ENCODE measurements at regions not wholly inside any gene's neighbourhood (a gene's known extent, or its start where the extent isn't known, plus 50 kb on each side); places are given as distances from the start of the nearest gene placed in this dataset.
A peak's percentile ranks its signal among the peaks of the same experiment; 100 is the strongest.

DNA sequence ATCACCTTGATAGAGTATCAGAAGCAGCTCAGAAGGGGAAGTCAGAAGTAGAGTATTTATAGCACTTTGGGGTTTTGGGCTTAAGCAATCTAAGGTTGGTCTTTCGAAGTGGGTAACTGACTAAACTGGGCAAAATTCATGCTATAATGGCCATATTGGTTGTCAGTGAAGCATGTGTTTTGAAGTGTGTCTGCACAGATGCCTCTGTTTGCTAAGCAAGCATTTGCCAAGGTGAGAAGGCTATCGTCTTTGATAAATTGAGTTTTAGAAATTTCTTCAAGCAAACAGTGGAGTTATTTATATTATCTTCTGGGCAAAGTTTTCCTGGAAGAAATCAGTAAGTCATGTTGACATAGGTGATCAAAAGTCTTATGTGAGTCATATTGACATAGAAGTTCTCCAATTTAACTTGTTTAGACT is 412.8 kb upstream of the TGFBR2 start:
- H3K4me3 Mint-ChIP-seq (ENCODE audit: unreplicated experiment) = no peak overlapping the region
- no peaks in the 10 kb centered on the region for H3K36me3 Mint-ChIP-seq (ENCODE audit: low read depth, unreplicated experiment)
- TF ChIP-seq, protein P1, sequence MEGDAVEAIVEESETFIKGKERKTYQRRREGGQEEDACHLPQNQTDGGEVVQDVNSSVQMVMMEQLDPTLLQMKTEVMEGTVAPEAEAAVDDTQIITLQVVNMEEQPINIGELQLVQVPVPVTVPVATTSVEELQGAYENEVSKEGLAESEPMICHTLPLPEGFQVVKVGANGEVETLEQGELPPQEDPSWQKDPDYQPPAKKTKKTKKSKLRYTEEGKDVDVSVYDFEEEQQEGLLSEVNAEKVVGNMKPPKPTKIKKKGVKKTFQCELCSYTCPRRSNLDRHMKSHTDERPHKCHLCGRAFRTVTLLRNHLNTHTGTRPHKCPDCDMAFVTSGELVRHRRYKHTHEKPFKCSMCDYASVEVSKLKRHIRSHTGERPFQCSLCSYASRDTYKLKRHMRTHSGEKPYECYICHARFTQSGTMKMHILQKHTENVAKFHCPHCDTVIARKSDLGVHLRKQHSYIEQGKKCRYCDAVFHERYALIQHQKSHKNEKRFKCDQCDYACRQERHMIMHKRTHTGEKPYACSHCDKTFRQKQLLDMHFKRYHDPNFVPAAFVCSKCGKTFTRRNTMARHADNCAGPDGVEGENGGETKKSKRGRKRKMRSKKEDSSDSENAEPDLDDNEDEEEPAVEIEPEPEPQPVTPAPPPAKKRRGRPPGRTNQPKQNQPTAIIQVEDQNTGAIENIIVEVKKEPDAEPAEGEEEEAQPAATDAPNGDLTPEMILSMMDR (IDR thresholded peaks at IDR 0.05; ENCODE audit: unreplicated experiment) = no peak
- DNase-seq (ENCODE audit: low spot score) = no peak
- no peak overlapping the region for H3K27ac Mint-ChIP-seq (ENCODE audit: unreplicated experiment)
- H3K27me3 Mint-ChIP-seq (ENCODE audit: unreplicated experiment) = peaks cover 1% of the 10 kb centered on the region
- H3K9me3 Mint-ChIP-seq (ENCODE audit: unreplicated experiment) = no peaks in the 10 kb centered on the region
- H3K4me1 Mint-ChIP-seq (ENCODE audit: unreplicated experiment) = peaks cover 16% of the 10 kb centered on the region

DNA sequence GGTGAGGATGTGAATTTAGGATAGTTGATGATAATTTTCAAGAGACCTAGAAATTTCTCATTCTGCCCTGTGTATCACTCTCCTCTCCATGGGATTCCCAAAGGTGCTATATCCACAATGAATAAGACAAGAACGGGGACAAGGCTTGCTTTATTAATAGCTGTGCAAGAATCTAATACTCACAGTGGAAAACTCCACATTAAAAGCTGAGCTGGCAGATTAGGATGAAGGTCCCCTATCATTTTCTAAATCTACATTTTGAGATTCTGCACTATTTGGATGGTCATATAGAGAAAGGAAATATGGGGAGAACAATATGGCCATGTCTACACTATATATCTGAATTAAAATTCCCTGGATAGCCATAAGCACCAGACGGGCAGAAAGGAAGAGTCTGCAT is 411.0 kb upstream of the TGFBR2 start:
- TF ChIP-seq, protein P1 (IDR thresholded peaks at IDR 0.05; ENCODE audit: unreplicated experiment) = no peak
- Mint-ChIP-seq H3K4me1 (ENCODE audit: unreplicated experiment) (peaks cover 19% of the 10 kb centered on the region), H3K27ac (ENCODE audit: unreplicated experiment) (no peak overlapping the region), H3K9me3 (ENCODE audit: unreplicated experiment) (no peaks in the 10 kb centered on the region), H3K27me3 (ENCODE audit: unreplicated experiment) (peaks cover 1% of the 10 kb centered on the region), H3K4me3 (ENCODE audit: unreplicated experiment) (no peak overlapping the region), H3K36me3 (ENCODE audit: low read depth, unreplicated experiment) (no peaks in the 10 kb centered on the region)
- DNase-seq (ENCODE audit: low spot score) = no peak

GRCh38 chr3:30198162-30198561 is 408.2 kb upstream of the TGFBR2 start:
- Mint-ChIP-seq H3K4me3 (ENCODE audit: unreplicated experiment) (no peak overlapping the region), H3K36me3 (ENCODE audit: low read depth, unreplicated experiment) (no peaks in the 10 kb centered on the region), H3K27ac (ENCODE audit: unreplicated experiment) (no peak overlapping the region), H3K9me3 (ENCODE audit: unreplicated experiment) (no peaks in the 10 kb centered on the region), H3K27me3 (ENCODE audit: unreplicated experiment) (peaks cover 1% of the 10 kb centered on the region), H3K4me1 (ENCODE audit: unreplicated experiment) (peaks cover 24% of the 10 kb centered on the region)
- TF ChIP-seq, protein P1 (IDR thresholded peaks at IDR 0.05; ENCODE audit: unreplicated experiment) = no peak
- no peak for DNase-seq (ENCODE audit: low spot score)

DNA sequence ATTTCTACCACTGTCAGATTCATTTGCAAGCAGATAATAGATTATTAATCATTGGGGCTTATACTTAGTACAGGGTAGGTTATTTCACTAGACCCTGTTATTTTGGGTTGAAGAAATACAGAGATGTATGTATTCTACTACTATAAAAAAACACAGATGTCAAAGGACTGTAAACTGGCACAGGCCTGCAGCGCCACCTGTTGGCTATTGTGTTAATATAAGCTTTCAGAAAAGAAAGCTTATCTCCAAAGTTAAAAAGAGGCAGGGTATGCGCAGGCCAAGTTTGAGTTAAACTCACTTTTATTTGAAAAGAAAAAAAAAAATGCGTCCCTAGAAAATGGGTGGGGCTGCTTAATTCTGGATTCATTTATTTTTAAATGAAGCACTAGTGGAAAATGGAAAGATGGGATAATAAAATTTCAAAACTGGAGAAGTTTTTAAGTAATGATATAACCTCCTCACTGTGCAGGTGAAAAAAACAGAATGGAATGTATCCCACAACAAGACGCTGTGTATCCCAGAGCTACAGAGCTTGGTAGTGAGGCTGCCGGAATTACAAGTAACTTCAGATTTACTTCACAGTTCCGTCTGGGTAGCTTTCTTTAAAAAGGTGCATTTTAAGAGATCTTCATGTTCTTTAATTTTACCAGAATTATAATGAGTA is 407.2 kb upstream of the TGFBR2 start:
- H3K4me3 Mint-ChIP-seq (ENCODE audit: unreplicated experiment) = no peak overlapping the region
- H3K9me3 Mint-ChIP-seq (ENCODE audit: unreplicated experiment) = no peaks in the 10 kb centered on the region
- H3K27me3 Mint-ChIP-seq (ENCODE audit: unreplicated experiment) = peaks cover 1% of the 10 kb centered on the region
- no peak overlapping the region for H3K27ac Mint-ChIP-seq (ENCODE audit: unreplicated experiment)
- no peaks in the 10 kb centered on the region for H3K36me3 Mint-ChIP-seq (ENCODE audit: low read depth, unreplicated experiment)
- peaks cover 24% of the 10 kb centered on the region for H3K4me1 Mint-ChIP-seq (ENCODE audit: unreplicated experiment)
- peak; percentile 68 for DNase-seq (ENCODE audit: low spot score)
- TF ChIP-seq, protein P1 (IDR thresholded peaks at IDR 0.05; ENCODE audit: unreplicated experiment) = peak; percentile 94

DNA sequence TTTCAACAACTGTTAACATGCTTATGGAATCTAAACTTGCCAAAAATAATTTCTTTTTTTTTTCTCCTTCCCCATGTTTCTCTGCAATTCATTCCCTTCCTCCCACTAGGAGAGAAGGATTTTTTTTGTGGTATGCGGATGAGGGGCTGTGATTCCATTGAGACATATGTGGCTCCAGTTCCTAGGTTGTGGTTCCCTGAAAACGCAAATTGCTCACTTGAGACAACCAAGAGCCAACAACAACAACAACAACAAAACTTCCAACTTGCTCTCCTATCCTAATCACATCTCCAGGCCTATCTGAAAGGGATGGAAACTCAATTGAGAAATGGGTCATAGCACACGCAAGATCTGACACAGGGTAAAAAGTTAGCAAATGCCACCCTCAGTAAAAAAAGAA is 406.5 kb upstream of the TGFBR2 start:
- Mint-ChIP-seq H3K27me3 (ENCODE audit: unreplicated experiment) (peaks cover 1% of the 10 kb centered on the region), H3K36me3 (ENCODE audit: low read depth, unreplicated experiment) (no peaks in the 10 kb centered on the region), H3K4me3 (ENCODE audit: unreplicated experiment) (no peak overlapping the region), H3K27ac (ENCODE audit: unreplicated experiment) (no peak overlapping the region), H3K9me3 (ENCODE audit: unreplicated experiment) (no peaks in the 10 kb centered on the region), H3K4me1 (ENCODE audit: unreplicated experiment) (peaks cover 22% of the 10 kb centered on the region)
- DNase-seq (ENCODE audit: low spot score) = no peak
- TF ChIP-seq, protein P1 (IDR thresholded peaks at IDR 0.05; ENCODE audit: unreplicated experiment) = no peak
